Renal cortex interstitium (tissue), 11 donors: ENCODE measurements at regions not wholly inside any gene's neighbourhood (a gene's known extent, or its start where the extent isn't known, plus 50 kb on each side); places are given as distances from the start of the nearest gene placed in this dataset.

Experiments used
- DNase-seq, 11 donors: peaks; one replicate each; pipeline ENCODE4 v3.0.0-alpha.2; 2013; ENCODE audit warnings: low read depth in 9 of 11, low spot score in 4 of 11; ENCODE audit errors: extremely low read depth in 1 of 11

DNA sequence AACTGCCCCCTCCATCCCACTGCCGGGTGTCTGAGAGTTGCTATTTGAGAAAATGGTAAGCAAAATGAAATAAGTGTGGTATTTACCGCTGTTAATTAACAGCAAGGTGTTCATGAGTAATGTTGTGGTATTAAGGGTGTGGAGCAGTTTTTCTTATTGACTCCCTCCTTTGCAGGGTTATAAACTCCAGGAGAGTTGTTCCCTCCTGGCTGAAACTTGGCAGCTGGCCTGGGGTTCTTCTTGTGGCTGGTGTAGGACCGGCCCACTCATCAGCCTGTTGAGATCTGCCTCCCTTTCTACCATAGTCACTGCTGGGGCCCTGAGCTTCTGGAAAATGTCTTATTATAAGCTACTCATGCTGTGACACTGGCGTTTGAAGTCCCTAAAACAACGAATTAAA lies 128.6 kb downstream of the SOX9 start:
- DNase-seq, result no peak

GRCh38 chr17:72250206-72250605 lies 129.4 kb downstream of the SOX9 start:
- no peak for DNase-seq

DNA sequence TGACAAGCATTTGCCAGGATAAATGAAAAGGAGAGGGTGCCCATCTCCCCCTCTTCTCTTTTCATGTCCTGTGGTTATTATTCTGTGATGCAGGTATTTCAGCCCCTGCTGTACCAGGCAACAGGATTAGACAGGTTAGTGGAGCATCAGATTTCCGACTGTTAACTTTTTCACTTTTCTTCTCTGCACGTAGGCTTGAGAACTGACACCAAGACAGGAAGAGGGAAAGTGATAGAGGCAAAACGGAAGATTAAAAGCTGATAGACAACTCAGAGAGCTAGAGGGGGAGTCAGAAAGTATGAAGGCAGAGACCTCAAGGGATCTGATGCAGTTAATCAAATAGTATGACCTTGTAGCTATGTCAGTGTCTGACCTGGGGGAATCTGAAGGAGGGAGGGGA lies 132.8 kb downstream of the SOX9 start:
- no peak for DNase-seq

DNA sequence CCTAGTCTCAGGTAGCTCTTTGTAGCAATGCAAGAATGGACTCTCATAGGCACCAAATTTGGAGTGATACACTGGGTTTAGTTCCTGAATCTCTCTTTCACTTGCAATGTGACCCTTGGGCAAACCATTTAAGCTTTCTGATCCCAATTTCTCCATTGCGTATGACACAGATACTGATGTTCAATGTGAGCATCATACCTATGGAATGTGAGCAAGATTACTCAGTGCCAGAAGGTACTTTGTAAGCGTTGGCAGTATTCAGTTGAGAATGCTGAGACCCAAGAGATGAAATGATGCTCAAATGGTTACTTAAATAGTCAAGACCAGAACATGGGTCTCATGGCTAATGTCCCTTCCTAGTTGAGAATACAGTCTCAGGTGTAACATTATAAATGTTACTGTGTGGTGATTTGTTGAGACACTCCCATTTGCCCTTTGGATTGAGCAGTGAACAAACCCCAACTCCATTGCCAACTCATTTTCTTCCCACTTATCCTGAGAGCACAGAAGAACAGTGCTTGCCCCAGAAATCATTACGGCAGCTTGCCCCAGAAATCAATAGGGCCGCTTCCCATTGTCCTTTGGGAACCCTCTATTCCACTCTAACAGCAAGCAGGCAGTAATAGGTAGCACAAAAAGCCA lies 134.1 kb downstream of the SOX9 start:
- DNase-seq, result no peak

DNA sequence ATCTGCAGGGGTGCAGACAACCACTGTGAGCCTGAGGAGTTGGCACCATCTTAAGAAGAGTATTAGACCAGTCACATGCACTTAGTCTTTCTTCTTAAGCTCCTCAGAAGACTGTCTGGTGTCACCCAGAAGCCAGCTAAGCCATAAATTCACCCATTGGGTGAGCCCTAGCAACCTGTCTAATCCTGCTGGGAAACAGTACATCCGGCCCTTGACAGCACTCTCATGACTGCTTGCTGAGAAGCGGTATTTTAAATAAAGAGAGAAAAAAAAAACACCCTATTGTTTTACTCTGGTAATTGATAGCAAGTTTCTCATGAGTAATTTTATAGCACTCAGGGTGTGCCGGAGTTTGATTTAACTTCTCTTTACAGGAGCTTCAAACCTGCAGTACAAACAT lies 134.7 kb downstream of the SOX9 start:
- DNase-seq, result no peak

- DNase-seq, result no peak
Observed at GRCh38 chr17:72258711-72259110, 137.9 kb downstream of the SOX9 start.

- no peak for DNase-seq
Observed at GRCh38 chr17:72259922-72260321, 139.1 kb downstream of the SOX9 start.

DNA sequence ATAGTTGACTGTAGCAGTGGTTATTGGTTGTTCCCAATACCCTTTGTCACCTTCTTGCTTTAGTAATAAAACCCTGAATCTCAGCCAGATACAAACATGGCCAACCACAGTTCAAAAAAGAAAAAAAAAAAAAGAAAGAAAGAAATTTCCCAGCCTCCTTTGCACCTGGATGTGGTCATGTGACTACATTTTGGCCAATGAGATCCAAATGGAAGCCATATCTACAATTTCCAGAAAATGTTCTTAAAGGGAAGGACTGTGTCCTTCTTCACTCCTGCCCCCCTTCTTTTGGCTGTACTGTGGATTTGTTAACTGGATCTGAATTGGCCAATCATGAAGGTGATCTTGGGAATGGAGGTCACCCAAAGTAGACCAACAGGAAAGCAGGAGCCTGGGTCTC lies 141.9 kb downstream of the SOX9 start:
- no peak for DNase-seq

GRCh38 chr17:72264682-72265405 lies 144.0 kb downstream of the SOX9 start:
- no peak for DNase-seq

DNA sequence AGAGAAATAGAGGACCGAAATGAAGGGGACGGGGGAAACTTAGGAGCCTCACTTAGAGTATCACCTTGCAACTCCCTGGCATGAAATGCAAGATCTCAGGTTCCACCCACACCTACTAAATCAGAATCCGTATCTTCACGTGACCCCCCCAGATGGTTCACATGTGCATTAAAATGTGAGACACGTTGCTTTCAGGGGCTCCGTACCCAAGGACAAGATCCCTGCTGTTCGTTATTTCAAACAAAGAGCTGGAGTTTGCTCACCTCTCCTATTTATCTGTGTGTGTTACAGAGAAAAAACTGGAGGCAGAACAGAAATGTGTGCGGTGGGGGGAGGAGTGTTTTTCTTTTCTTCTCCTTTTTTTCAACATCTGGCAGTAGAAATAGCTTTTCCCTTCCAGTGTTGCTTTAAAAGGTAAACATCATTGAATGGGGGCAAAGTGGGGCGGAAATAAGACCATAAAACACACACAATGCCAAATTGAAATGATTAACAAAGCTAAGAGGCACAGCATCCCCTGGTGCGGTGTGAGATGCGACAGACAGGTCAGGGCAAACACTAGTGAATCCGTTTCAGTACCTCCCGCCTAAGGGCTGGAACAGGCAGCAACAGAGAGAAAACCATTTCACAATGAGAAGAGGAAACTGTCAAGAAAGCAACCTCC lies 145.4 kb downstream of the SOX9 start:
- DNase-seq, result peak in 1 of 11 donors; percentile 11

DNA sequence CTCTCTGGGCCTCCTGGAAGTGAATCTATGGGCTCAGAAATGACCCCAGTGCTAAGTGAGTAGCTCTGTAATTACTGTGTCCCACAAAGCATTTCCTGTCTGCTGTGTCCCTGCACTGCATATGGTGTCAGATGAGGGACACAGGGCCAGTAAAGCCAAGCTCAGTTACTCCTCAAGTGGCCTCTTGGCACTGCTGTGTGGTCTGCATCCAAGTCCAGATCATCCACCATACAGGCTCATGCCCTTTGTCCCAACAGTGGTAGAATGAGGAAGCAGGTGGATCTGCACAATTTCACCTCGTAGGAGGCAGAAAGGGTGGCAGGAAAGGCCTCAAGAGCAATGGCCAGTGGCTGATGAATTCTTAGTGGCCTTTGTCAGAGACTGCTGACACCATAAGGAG lies 146.8 kb downstream of the SOX9 start:
- no peak for DNase-seq

DNA sequence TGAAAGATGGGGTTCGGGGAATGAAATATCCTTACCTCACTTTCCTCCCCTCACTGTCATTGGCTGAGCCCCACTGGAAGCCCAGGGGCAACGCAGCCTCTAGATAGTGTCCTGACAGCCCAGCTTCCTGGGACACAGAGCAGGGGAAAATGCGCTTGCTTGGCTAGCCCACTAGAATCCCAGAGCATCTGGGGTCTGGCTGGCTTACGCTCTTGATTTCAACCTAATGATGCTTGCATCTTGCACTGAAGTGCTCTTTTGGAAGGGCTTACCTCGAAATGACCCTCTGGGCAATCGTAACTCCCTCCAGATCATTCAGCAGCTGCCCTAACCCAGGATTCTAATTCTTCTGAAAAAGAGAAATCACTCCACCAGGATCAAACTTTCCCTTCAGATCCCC lies 147.6 kb downstream of the SOX9 start:
- no peak for DNase-seq

- DNase-seq, result peak in 2 of 11 donors; percentile 14 to 17
Observed at GRCh38 chr17:72270273-72270924, 149.6 kb downstream of the SOX9 start.

- no peak for DNase-seq
Observed at GRCh38 chr17:72271603-72272002, 150.8 kb downstream of the SOX9 start.

GRCh38 chr17:72273289-72274056 lies 152.7 kb downstream of the SOX9 start:
- DNase-seq, result no peak

GRCh38 chr17:72274614-72275013 lies 153.8 kb downstream of the SOX9 start:
- no peak for DNase-seq

DNA sequence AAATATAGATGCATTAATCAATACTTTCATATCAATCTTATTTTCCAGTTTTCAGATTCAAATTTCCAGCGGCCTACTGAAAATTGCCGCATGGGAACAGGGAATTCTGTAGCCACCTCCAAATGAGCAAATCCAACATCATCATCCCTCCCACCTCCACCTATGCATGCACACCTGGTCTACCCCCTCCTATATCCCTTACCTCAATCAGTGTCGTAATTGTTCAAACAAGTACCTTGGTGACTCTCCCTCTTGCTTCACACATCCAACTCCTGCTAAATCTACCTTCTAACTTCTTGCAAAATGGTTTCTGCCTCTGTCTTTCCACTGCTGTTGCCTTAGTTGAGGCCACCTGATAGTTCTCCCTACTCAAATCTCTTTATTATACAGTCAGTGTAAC lies 160.1 kb downstream of the SOX9 start:
- DNase-seq, result no peak

DNA sequence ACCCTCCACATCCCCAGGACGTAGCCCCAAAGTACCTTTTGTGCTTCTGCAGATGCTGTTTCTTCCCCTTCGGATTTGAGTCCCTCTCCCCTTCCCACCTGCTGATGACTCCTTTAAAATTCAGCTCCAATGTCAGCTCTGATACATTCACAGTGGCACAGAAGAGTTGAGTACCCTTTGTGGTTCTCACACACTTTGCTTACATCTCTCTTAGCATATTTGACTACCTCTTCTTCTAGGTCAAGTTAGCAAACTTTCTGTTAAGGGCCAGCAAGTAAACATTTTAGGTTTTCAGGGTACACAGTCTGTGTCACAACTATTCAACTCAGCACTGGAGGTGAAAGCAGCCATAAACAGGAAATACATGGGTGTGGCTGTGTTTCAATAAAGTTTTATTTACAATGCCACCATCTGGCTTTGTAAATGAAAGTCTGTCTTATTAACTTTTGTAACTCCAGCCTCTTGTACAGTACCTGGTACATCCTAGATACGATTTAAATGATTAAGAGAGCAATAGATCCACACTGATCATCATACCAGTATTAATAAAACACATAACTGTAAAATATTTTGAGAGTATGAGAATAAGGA lies 161.7 kb downstream of the SOX9 start:
- DNase-seq, result no peak

- no peak for DNase-seq
Observed at GRCh38 chr17:72284806-72285205, 164.0 kb downstream of the SOX9 start.
